Activated CD8-positive, alpha-beta T cell treated with anti-CD3 and anti-CD28 coated beads, Interleukin-2, amount 10 ng/mL, durations not matched to agents 7 days and 5 days (primary cell): ENCODE measurements at regions not wholly inside any gene's neighbourhood (a gene's known extent, or its start where the extent isn't known, plus 50 kb on each side); places are given as distances from the start of the nearest gene placed in this dataset.
A peak's percentile ranks its signal among the peaks of the same experiment; 100 is the strongest.

Source experiments
- ATAC-seq: fragments of 150-1000 bp; cut with Tn5 transposase; one replicate; pipeline ENCODE4 v1.10.0; 2021; ENCODE audit warnings: moderate library complexity
- CTCF ChIA-PET: fragments of 350-600 bp; sonication (Branson Sonifier 250); formaldehyde crosslinking; loops from one replicate; lab custom pipeline; 2021; ENCODE audit warnings: antibody characterized with exemption; lab: Charles Lee
- POLR2A ChIA-PET: fragments of 350-600 bp; sonication (Branson Sonifier 250); formaldehyde crosslinking; loops from one replicate; lab custom pipeline; 2021; ENCODE audit warnings: antibody characterized with exemption; lab: Charles Lee
- DNase-seq: peaks from one replicate; pipeline ENCODE4 v3.0.0-alpha.2; 2020
- H3K27ac Mint-ChIP-seq: one replicate; pipeline ENCODE4 v1.8.0; 2021; ENCODE audit warnings: mild to moderate bottlenecking, mixed read lengths
- H3K27me3 Mint-ChIP-seq: one replicate; pipeline ENCODE4 v1.8.0; 2021; ENCODE audit warnings: low read depth, mixed read lengths
- H3K36me3 Mint-ChIP-seq: one replicate; pipeline ENCODE4 v1.8.0; 2021; ENCODE audit warnings: low read depth, mixed read lengths
- H3K4me1 Mint-ChIP-seq: one replicate; pipeline ENCODE4 v1.8.0; 2021; ENCODE audit warnings: low read depth, mixed read lengths
- H3K4me3 Mint-ChIP-seq: one replicate; pipeline ENCODE4 v1.8.0; 2021; ENCODE audit warnings: mild to moderate bottlenecking, mixed read lengths
- H3K9me3 Mint-ChIP-seq: one replicate; pipeline ENCODE4 v1.8.0; 2022; ENCODE audit warnings: mixed read lengths; ENCODE audit not compliant: insufficient read depth

DNA sequence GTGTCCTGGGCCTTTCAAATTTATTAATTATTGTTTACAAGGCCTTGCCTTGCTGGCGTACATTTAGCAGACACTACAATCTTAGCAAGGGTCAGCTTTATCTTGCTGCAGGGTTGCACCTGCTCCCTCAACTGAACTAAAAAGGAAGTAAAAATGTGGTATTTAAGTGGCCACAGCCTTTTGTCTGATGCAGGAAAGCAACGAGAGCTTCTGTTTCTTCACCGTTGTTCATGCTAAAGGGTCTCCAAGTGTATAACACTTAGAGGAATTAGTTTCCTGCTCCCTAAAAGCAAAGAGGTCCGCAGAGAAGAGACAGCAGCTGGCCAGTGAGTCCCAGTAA, 62.8 kb upstream of the EGLN3 start:
- Mint-ChIP-seq H3K27ac (peak overlapping the region; percentile 81), H3K27me3 (peaks cover 14% of the 10 kb centered on the region), H3K4me1 (peaks cover 49% of the 10 kb centered on the region), H3K36me3 (peaks cover 30% of the 10 kb centered on the region), H3K4me3 (peak overlapping the region; percentile 43), H3K9me3 (peaks cover 3% of the 10 kb centered on the region)
- CTCF ChIA-PET = interaction anchor here (0.9 to 1.8 kb wide), 2 partner anchors 85 to 174 kb away, joined by 3 to 10 read pairs; no protein-coding TSS in a partner anchor
- peak; percentile 18 for ATAC-seq
- POLR2A ChIA-PET = interaction anchor here (1.2 to 1.4 kb wide), 2 partner anchors 29 to 30 kb away, joined by 4 to 5 read pairs; no protein-coding TSS in a partner anchor
- peak; percentile 25 for DNase-seq

DNA sequence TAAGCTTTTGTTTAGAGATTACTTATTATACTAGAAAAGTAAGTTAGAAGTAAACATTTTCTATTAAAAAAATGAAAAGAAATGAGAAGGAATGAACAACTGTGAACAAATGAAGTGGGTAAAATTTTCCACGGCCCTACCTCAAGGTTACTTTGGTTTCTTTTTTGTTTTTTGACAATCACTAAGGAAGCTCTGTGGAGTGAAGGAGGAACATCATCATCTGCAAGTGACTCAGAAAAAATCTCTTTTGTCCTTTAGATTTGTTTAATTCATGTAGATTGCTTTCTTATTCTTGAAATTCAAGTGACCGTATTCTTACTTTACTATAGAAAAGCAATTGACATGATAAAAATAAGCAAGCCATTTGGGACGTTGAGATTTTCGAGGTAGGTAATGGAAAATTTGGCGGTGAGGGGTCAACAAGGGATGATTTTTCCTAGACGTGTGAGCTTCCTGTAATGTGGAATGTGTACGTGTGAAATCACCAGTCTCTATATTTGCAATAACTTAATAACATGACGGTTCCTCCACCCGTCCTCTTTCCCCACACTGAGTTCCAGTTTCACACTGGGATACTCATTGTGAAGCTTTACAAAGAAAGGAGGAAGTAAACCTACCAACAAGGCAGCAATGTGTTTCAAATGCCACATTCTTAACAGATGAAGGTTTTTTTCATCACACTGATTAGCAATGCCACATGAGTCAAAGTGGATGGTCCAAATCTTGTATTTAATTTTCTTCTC, 62.3 kb upstream of the EGLN3 start:
- peak; percentile 40 for ATAC-seq
- no peak for DNase-seq
- Mint-ChIP-seq H3K4me3 (peak overlapping the region; percentile 43), H3K4me1 (peaks cover 44% of the 10 kb centered on the region), H3K27me3 (peaks cover 14% of the 10 kb centered on the region), H3K9me3 (peaks cover 3% of the 10 kb centered on the region), H3K36me3 (peaks cover 30% of the 10 kb centered on the region), H3K27ac (peak overlapping the region; percentile 81)
- POLR2A ChIA-PET = interaction anchor here (1.2 to 1.4 kb wide), 2 partner anchors 30 to 31 kb away, joined by 4 to 5 read pairs; no protein-coding TSS in a partner anchor
- CTCF ChIA-PET = interaction anchor here (0.6 to 1.8 kb wide), 3 partner anchors 85 to 201 kb away, joined by 3 to 10 read pairs (median 4); no protein-coding TSS in a partner anchor

DNA sequence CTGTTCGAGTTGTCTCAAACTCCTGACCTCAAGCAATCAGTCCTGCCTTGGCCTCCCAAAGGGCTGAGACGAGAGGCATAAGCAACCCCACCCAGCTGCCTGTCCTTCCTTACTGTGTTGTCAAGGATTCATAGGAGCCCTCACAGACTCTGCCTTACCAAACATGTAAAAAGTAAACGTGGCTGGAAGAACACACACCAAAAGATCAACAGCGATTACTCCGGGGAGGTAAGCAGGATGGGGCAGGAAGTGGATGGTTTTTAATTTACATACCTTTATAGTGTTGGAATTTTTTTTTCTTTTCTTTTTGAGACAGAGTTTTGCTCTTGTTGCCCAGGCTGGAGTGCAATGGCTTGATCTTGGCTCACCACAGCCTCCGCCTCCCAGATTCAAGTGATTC, 61.5 kb upstream of the EGLN3 start:
- peak overlapping the region; percentile 67 for H3K27ac Mint-ChIP-seq
- H3K9me3 Mint-ChIP-seq = peaks cover 3% of the 10 kb centered on the region
- ATAC-seq (no peak), DNase-seq (no peak)
- peaks cover 17% of the 10 kb centered on the region for H3K27me3 Mint-ChIP-seq
- no peak overlapping the region for H3K4me3 Mint-ChIP-seq
- peaks cover 41% of the 10 kb centered on the region for H3K4me1 Mint-ChIP-seq
- peaks cover 27% of the 10 kb centered on the region for H3K36me3 Mint-ChIP-seq
- CTCF ChIA-PET = interaction anchor here (1.8 kb wide), 1 partner anchor 86 kb away, joined by 10 read pairs; no protein-coding TSS in a partner anchor
- POLR2A ChIA-PET = no interaction called here

- no peak for DNase-seq
- CTCF ChIA-PET = no interaction called here
- peaks cover 3% of the 10 kb centered on the region for H3K9me3 Mint-ChIP-seq
- no peak for ATAC-seq
- H3K4me3 Mint-ChIP-seq = no peak overlapping the region
- peaks cover 27% of the 10 kb centered on the region for H3K36me3 Mint-ChIP-seq
- H3K27me3 Mint-ChIP-seq = peaks cover 23% of the 10 kb centered on the region
- peaks cover 29% of the 10 kb centered on the region for H3K4me1 Mint-ChIP-seq
- POLR2A ChIA-PET = no interaction called here
- no peak overlapping the region for H3K27ac Mint-ChIP-seq
These were observed 59.1 kb upstream of the EGLN3 start for GRCh38 chr14:34009956-34010355.

DNA sequence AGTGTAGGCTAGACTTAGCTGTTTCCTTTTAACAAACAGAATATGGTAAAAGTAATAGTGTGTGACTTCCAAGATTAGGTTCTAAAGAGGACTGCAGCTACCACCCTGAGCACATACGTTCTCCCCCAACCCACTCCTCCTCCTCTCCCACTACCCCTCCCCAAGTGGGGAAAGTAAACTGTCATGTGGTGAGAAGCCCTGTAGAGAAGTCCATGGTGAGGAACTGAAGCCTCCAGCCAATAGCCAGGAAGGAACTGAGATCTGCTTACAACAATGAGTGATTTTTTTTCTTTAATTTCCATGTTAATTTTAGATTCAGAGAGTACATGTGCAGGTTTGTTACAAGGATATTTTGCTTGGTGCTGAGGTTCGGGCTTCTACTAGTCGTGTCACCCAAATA, 57.0 kb upstream of the EGLN3 start:
- Mint-ChIP-seq H3K36me3 (peaks cover 22% of the 10 kb centered on the region), H3K4me3 (no peak overlapping the region), H3K4me1 (peaks cover 10% of the 10 kb centered on the region), H3K27ac (no peak overlapping the region), H3K9me3 (peaks cover 3% of the 10 kb centered on the region), H3K27me3 (peaks cover 23% of the 10 kb centered on the region)
- ATAC-seq = no peak
- no peak for DNase-seq
- CTCF ChIA-PET = no interaction called here
- POLR2A ChIA-PET = no interaction called here

- ChIA-PET CTCF (no interaction called here), POLR2A (no interaction called here)
- no peak overlapping the region for H3K4me3 Mint-ChIP-seq
- no peaks in the 10 kb centered on the region for H3K4me1 Mint-ChIP-seq
- ATAC-seq (no peak), DNase-seq (no peak)
- H3K27ac Mint-ChIP-seq = no peak overlapping the region
- peaks cover 30% of the 10 kb centered on the region for H3K27me3 Mint-ChIP-seq
- H3K9me3 Mint-ChIP-seq = no peaks in the 10 kb centered on the region
- H3K36me3 Mint-ChIP-seq = peaks cover 11% of the 10 kb centered on the region
These were observed 55.0 kb upstream of the EGLN3 start for GRCh38 chr14:34005901-34006300.

DNA sequence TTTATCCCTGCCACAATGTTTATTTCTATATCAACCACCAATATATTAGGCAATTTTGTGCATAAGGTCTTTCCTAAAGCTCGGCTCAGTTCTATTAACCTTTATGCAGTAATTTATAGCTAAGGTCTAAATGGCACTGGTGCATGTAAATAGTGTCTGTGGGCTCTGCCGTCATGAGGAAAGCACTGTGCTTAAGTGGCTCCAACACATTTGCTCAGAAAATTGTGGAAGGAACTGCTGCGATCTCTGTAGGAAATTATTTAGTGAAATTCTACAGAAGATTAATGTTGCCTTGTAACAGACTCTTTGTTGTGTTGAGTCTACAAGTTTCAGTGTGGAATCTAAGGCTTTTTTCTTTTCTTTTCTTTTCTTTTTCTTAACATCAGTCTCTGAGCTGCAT, 54.0 kb upstream of the EGLN3 start:
- POLR2A ChIA-PET = no interaction called here
- no peak for ATAC-seq

GRCh38 chr14:34003691-34004090, 52.8 kb upstream of the EGLN3 start:
- ChIA-PET CTCF (no interaction called here), POLR2A (no interaction called here)
- no peak overlapping the region for H3K27ac Mint-ChIP-seq

More for the DNA sequence above, 54.0 kb upstream of the EGLN3 start:
- Mint-ChIP-seq H3K4me1 (no peaks in the 10 kb centered on the region), H3K4me3 (no peak overlapping the region), H3K27me3 (peaks cover 26% of the 10 kb centered on the region), H3K27ac (no peak overlapping the region), H3K36me3 (peaks cover 3% of the 10 kb centered on the region), H3K9me3 (no peaks in the 10 kb centered on the region)
- DNase-seq = no peak
- CTCF ChIA-PET = no interaction called here

DNA sequence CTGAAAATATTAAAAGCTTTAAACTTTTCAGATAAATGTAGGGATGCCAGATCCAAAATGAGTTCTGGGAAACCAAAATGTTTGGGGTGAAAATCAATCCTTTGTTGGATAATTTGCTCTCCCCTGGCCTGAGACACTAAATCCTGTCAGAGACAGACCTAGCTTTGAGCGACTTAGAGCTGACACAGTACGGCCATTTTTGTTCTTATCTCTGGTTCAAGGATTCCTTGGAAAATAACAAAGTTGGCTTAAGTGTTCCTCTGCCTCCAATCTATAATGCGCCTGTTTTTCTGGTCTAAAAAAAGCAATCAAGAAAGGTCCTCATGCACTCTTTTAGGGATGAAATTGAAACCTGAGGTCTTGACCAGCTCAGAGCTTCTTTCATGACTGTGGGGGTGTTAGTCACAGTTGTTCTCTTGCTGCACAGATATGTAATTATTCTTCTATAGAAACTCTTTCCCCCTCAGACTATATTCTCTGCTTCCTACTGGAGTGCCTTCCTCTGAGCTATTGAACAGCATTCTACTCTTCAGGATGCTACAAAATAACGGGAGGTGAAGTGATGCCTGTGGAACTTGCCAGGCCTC, 52.3 kb upstream of the EGLN3 start:
- H3K27ac Mint-ChIP-seq = no peak overlapping the region
- DNase-seq = no peak
- H3K9me3 Mint-ChIP-seq = no peaks in the 10 kb centered on the region
- no peak overlapping the region for H3K4me3 Mint-ChIP-seq
- POLR2A ChIA-PET = no interaction called here
- H3K27me3 Mint-ChIP-seq = peaks cover 27% of the 10 kb centered on the region
- ATAC-seq = no peak
- no peaks in the 10 kb centered on the region for H3K36me3 Mint-ChIP-seq
- CTCF ChIA-PET = interaction anchor here (1.1 to 1.6 kb wide), 2 partner anchors 52 to 96 kb away, joined by 3 to 6 read pairs; no protein-coding TSS in a partner anchor
- no peaks in the 10 kb centered on the region for H3K4me1 Mint-ChIP-seq

More at GRCh38 chr14:34003691-34004090, 52.8 kb upstream of the EGLN3 start:
- Mint-ChIP-seq H3K4me1 (no peaks in the 10 kb centered on the region), H3K36me3 (no peaks in the 10 kb centered on the region), H3K9me3 (no peaks in the 10 kb centered on the region), H3K27me3 (peaks cover 21% of the 10 kb centered on the region), H3K4me3 (no peak overlapping the region)
- ATAC-seq (no peak), DNase-seq (no peak)
